ENCODE measurements at regions not wholly inside any gene's neighbourhood (a gene's known extent, or its start where the extent isn't known, plus 50 kb on each side); places are given as distances from the start of the nearest gene placed in this dataset.

- no peak for TF ChIP-seq PATZ1 (CRISPR knock-in tag; IDR thresholded peaks at IDR 0.05; ENCODE audit: borderline replicate concordance)
- TF ChIP-seq ZNF8 (CRISPR knock-in tag; IDR thresholded peaks at IDR 0.05) = no peak
- TF ChIP-seq SNAI2 (CRISPR knock-in tag; IDR thresholded peaks at IDR 0.05) = no peak
- TF ChIP-seq ZC3H10 (CRISPR knock-in tag; IDR thresholded peaks at IDR 0.05) = no peak
- TF ChIP-seq GLIS3 (CRISPR knock-in tag; IDR thresholded peaks at IDR 0.05) = no peak
- no peak for TF ChIP-seq CSRNP3 (CRISPR knock-in tag; IDR thresholded peaks at IDR 0.05)
- no peak for TF ChIP-seq TOX (CRISPR knock-in tag; IDR thresholded peaks at IDR 0.05; ENCODE audit: borderline replicate concordance)
- no peak for TF ChIP-seq ARNTL (CRISPR knock-in tag; IDR thresholded peaks at IDR 0.05; ENCODE audit: borderline replicate concordance, low read depth)
Measured at GRCh38 chr3:99500485-99500884, 137.9 kb upstream of the COL8A1 start (continued).

- ATAC-seq = peak; percentile 92
- TF ChIP-seq PPARA (CRISPR knock-in tag; IDR thresholded peaks at IDR 0.05; ENCODE audit: borderline replicate concordance) (no peak), CSDC2 (CRISPR knock-in tag; IDR thresholded peaks at IDR 0.05) (no peak), GLIS3 (CRISPR knock-in tag; IDR thresholded peaks at IDR 0.05) (no peak), ZNF565 (CRISPR knock-in tag; conservative IDR thresholded peaks at IDR 0.05; ENCODE audit: low read depth) (no peak)
Measured at GRCh38 chr3:99499235-99500158, 138.9 kb upstream of the COL8A1 start.

- ATAC-seq = peak; percentile 82
- TF ChIP-seq TOX (CRISPR knock-in tag; IDR thresholded peaks at IDR 0.05; ENCODE audit: borderline replicate concordance) (no peak), ARNTL (CRISPR knock-in tag; IDR thresholded peaks at IDR 0.05; ENCODE audit: borderline replicate concordance, low read depth) (no peak), BACH2 (CRISPR knock-in tag; IDR thresholded peaks at IDR 0.05; ENCODE audit: borderline replicate concordance) (no peak), ZNF70 (CRISPR knock-in tag; IDR thresholded peaks at IDR 0.05) (no peak), TCF4 (CRISPR knock-in tag; IDR thresholded peaks at IDR 0.05; ENCODE audit: borderline replicate concordance) (no peak), POU6F1 (CRISPR knock-in tag; IDR thresholded peaks at IDR 0.05; ENCODE audit: borderline replicate concordance, low read depth) (no peak), CSRNP3 (CRISPR knock-in tag; IDR thresholded peaks at IDR 0.05) (no peak), OSR1 (CRISPR knock-in tag; IDR thresholded peaks at IDR 0.05) (no peak), PPARA (CRISPR knock-in tag; IDR thresholded peaks at IDR 0.05; ENCODE audit: borderline replicate concordance) (no peak), ESRRG (CRISPR knock-in tag; IDR thresholded peaks at IDR 0.05) (no peak), CREB5 (CRISPR knock-in tag; IDR thresholded peaks at IDR 0.05; ENCODE audit: low read depth) (no peak), PATZ1 (CRISPR knock-in tag; IDR thresholded peaks at IDR 0.05; ENCODE audit: borderline replicate concordance) (no peak), TSHZ2 (CRISPR knock-in tag; IDR thresholded peaks at IDR 0.05) (no peak), ZFP30 (CRISPR knock-in tag; IDR thresholded peaks at IDR 0.05) (no peak)
Measured at GRCh38 chr3:99498550-99499234, 139.7 kb upstream of the COL8A1 start.

Data from SK-N-SH treated with all-trans-retinoic acid at 6 μM for 48 hours (cell line).